Cardiac muscle cell (in vitro differentiated cells and primary cell): ENCODE measurements at regions not wholly inside any gene's neighbourhood (a gene's known extent, or its start where the extent isn't known, plus 50 kb on each side); places are given as distances from the start of the nearest gene placed in this dataset.
A peak's percentile ranks its signal among the peaks of the same experiment; 100 is the strongest.

Source experiments
- DNase-seq, 2 donors: peaks; one replicate each; pipeline versions ENCODE4 v3.0.0 to v3.0.0-alpha.2; 2010 to 2017; ENCODE audit warnings: low read depth in 1 of 2, low spot score in 1 of 2
- H3K27ac ChIP-seq: fragments of 200-600 bp; sonication (generic); 2 replicates; pipeline ENCODE4 v1.5.1; 2016
- H3K27me3 ChIP-seq: fragments of 200-600 bp; sonication (generic); 2 replicates; pipeline ENCODE4 v1.6.0; 2016; ENCODE audit warnings: control low read depth
- H3K36me3 ChIP-seq: fragments of 200-600 bp; sonication (generic); 2 replicates; pipeline ENCODE4 v1.5.1; 2016; ENCODE audit warnings: control low read depth
- H3K4me1 ChIP-seq: fragments of 200-600 bp; sonication (generic); 2 replicates; pipeline ENCODE4 v1.8.1; 2017; ENCODE audit warnings: low read depth, mild to moderate bottlenecking, mixed run types
- H3K4me3 ChIP-seq: fragments of 200-600 bp; sonication (generic); 2 replicates; pipeline ENCODE4 v1.5.1; 2016; ENCODE audit warnings: mild to moderate bottlenecking
- H3K9me3 ChIP-seq: fragments of 200-600 bp; sonication (generic); 2 replicates; pipeline ENCODE4 v1.5.1; 2017; ENCODE audit warnings: low read depth, mild to moderate bottlenecking, control low read depth
- CTCF ChIP-seq: IDR thresholded peaks from 2 replicates; pipeline ENCODE4 v1.5.1; 2012; ENCODE audit warnings: low read depth, mild to moderate bottlenecking, low read length

- no peaks in the 10 kb centered on the region for H3K27me3 ChIP-seq
- H3K27ac ChIP-seq: no peak overlapping the region
- no peaks in the 10 kb centered on the region for H3K9me3 ChIP-seq
- no peaks in the 10 kb centered on the region for H3K36me3 ChIP-seq
- no peaks in the 10 kb centered on the region for H3K4me1 ChIP-seq
- TF ChIP-seq CTCF: no peak
- DNase-seq: no peak
- no peak overlapping the region for H3K4me3 ChIP-seq
Measured at GRCh38 chr7:22876986-22877729, 54.5 kb upstream of the TOMM7 start.

- no peaks in the 10 kb centered on the region for H3K9me3 ChIP-seq
- no peak overlapping the region for H3K27ac ChIP-seq
- no peaks in the 10 kb centered on the region for H3K36me3 ChIP-seq
- H3K27me3 ChIP-seq: no peaks in the 10 kb centered on the region
- no peak overlapping the region for H3K4me3 ChIP-seq
- DNase-seq: no peak
- no peak for TF ChIP-seq CTCF
- H3K4me1 ChIP-seq: no peaks in the 10 kb centered on the region
Measured at GRCh38 chr7:22875470-22875869, 52.8 kb upstream of the TOMM7 start.

GRCh38 chr7:22874904-22875303 lies 52.3 kb upstream of the TOMM7 start:
- Histone ChIP-seq H3K36me3 (no peaks in the 10 kb centered on the region), H3K4me1 (no peaks in the 10 kb centered on the region), H3K9me3 (no peaks in the 10 kb centered on the region), H3K4me3 (no peak overlapping the region), H3K27me3 (no peaks in the 10 kb centered on the region), H3K27ac (no peak overlapping the region)
- no peak for TF ChIP-seq CTCF
- peak in 1 of 2 donors; percentile 14 for DNase-seq
